B cell (primary cell): ENCODE measurements at regions not wholly inside any gene's neighbourhood (a gene's known extent, or its start where the extent isn't known, plus 50 kb on each side); places are given as distances from the start of the nearest gene placed in this dataset.

Experiments
- ATAC-seq: fragments of 200-7000 bp; cut with Tn5 transposase; one replicate; pipeline ENCODE4 v1.10.0; 2021; ENCODE audit warnings: low read depth, mild to moderate bottlenecking, moderate number of reproducible peaks, moderate library complexity
- CTCF ChIA-PET: fragments of 350-600 bp; sonication (Branson Sonifier 250); formaldehyde crosslinking; loops from one replicate; lab custom pipeline; 2021; ENCODE audit warnings: antibody characterized with exemption, inconsistent platforms; lab: Charles Lee
- POLR2A ChIA-PET: fragments of 350-600 bp; sonication (Branson Sonifier 250); formaldehyde crosslinking; loops from one replicate; lab custom pipeline; 2021; ENCODE audit warnings: antibody characterized with exemption; lab: Charles Lee
- DNase-seq: peaks from one replicate; pipeline ENCODE4 v3.0.0; 2013
- H2AFZ ChIP-seq: 2 replicates; pipeline ENCODE4 v1.6.1; 2012; ENCODE audit warnings: mild to moderate bottlenecking, low read depth, low read length; ENCODE audit not compliant: insufficient read depth, poor library complexity, severe bottlenecking
- H3K27ac ChIP-seq, 2 donors: 1 replicate in 1 of 2; 2 replicates in 1 of 2; pipeline ENCODE4 v1.5.1; 2012 to 2013; ENCODE audit warnings: low read length in 2 of 2, mild to moderate bottlenecking in 2 of 2, moderate library complexity in 1 of 2
- H3K27me3 ChIP-seq, 4 experiments: fragments of 200-600 bp in 1 of 4; sonication (generic) in 1 of 4; replicated peaks in 1 of 4; 1 replicate in 2 of 4; 2 replicates in 2 of 4; pipeline versions ENCODE4 v1.6.1 to v1.7.0; 2013 to 2016; ENCODE audit warnings: low read length in 3 of 4, mild to moderate bottlenecking in 2 of 4, mixed read lengths in 1 of 4, moderate library complexity in 1 of 4; ENCODE audit not compliant: insufficient read depth in 4 of 4, control insufficient read depth in 3 of 4; ENCODE audit errors: control extremely low read depth in 1 of 4
- H3K36me3 ChIP-seq, 2 experiments: replicated peaks in 1 of 2; 1 replicate in 1 of 2; 2 replicates in 1 of 2; pipeline versions ENCODE4 v1.6.1 to v1.7.1; 2013; ENCODE audit warnings: low read length in 1 of 2; ENCODE audit not compliant: insufficient read depth in 2 of 2, control insufficient read depth in 1 of 2; ENCODE audit errors: control extremely low read depth in 1 of 2, extremely low read depth in 1 of 2
- H3K4me1 ChIP-seq, 2 donors: fragments of 200-600 bp in 1 of 2; sonication (generic) in 1 of 2; 1 replicate in 1 of 2; 2 replicates in 1 of 2; pipeline versions ENCODE4 v1.5.1 to v1.6.1; 2013 to 2017; ENCODE audit warnings: low read length in 2 of 2; ENCODE audit not compliant: control insufficient read depth in 2 of 2, insufficient read depth in 2 of 2
- H3K4me2 ChIP-seq: replicated peaks from 2 replicates; pipeline ENCODE3; 2012; ENCODE audit warnings: mild to moderate bottlenecking, low read depth, low read length; ENCODE audit not compliant: poor library complexity, severe bottlenecking
- H3K4me3 ChIP-seq, 5 experiments: fragments of 200-600 bp in 1 of 5; sonication (generic) in 1 of 5; 1 replicate in 3 of 5; 2 replicates in 2 of 5; pipeline versions ENCODE4 v1.5.1 to v1.7.0; 2011 to 2016; ENCODE audit warnings: low read length in 4 of 5, mild to moderate bottlenecking in 4 of 5, low read depth in 2 of 5, control low read depth in 1 of 5, moderate library complexity in 1 of 5; ENCODE audit not compliant: insufficient read depth in 1 of 5; ENCODE audit errors: control extremely low read depth in 1 of 5, extremely low read depth in 1 of 5
- H3K79me2 ChIP-seq: fragments of 200-600 bp; sonication (generic); one replicate; pipeline ENCODE4 v1.6.0; 2016; ENCODE audit warnings: low read length; ENCODE audit not compliant: control insufficient read depth, insufficient read depth
- H3K9ac ChIP-seq: fragments of 200-600 bp; sonication (generic); 2 replicates; pipeline ENCODE4 v1.6.1; 2017; ENCODE audit warnings: mild to moderate bottlenecking, low read length, moderate library complexity
- H3K9me3 ChIP-seq, 3 donors: one replicate each; pipeline versions ENCODE4 v1.6.1 to v1.7.1; 2013; ENCODE audit warnings: low read length in 2 of 3; ENCODE audit not compliant: control insufficient read depth in 2 of 3, insufficient read depth in 1 of 3; ENCODE audit errors: control extremely low read depth in 1 of 3
- H4K20me1 ChIP-seq: 2 replicates; pipeline ENCODE4 v1.6.0; 2012; ENCODE audit warnings: mild to moderate bottlenecking, low read length; ENCODE audit not compliant: insufficient read depth, control insufficient read depth, poor library complexity, severe bottlenecking
- H3K27ac Mint-ChIP-seq: one replicate; pipeline ENCODE4 v1.8.0; 2021; ENCODE audit warnings: mixed read lengths
- H3K27me3 Mint-ChIP-seq: one replicate; pipeline ENCODE4 v1.8.0; 2021; ENCODE audit warnings: mixed read lengths
- H3K4me1 Mint-ChIP-seq: one replicate; pipeline ENCODE4 v1.8.0; 2021; ENCODE audit warnings: mixed read lengths
- H3K4me3 Mint-ChIP-seq: one replicate; pipeline ENCODE4 v1.8.0; 2021; ENCODE audit warnings: mixed read lengths
- H3K9me3 Mint-ChIP-seq: one replicate; pipeline ENCODE4 v1.8.0; 2022; ENCODE audit warnings: mixed read lengths; ENCODE audit not compliant: insufficient read depth
- CTCF ChIP-seq: fragments of 200-600 bp; IDR thresholded peaks from one replicate; pipeline ENCODE4 v1.8.0; 2022; ENCODE audit warnings: antibody characterized with exemption, mild to moderate bottlenecking
- EZH2 ChIP-seq: IDR thresholded peaks from 2 replicates; pipeline ENCODE4 v1.6.1; 2012; ENCODE audit warnings: borderline replicate concordance, low read depth, mild to moderate bottlenecking, moderate library complexity, low read length; ENCODE audit not compliant: insufficient read depth, poor library complexity, severe bottlenecking
- WGBS: methylation state at CpG from one replicate; pipeline ENCODE4 v1.1.5; 2013; ENCODE audit warnings: missing lambda C conversion rate; ENCODE audit not compliant: insufficient coverage; 5-methylcytosine and 5-hydroxymethylcytosine counted together
- intact Hi-C: fragments of 100-400 bp; cut with micrococcal nuclease; formaldehyde crosslinking; loops from one replicate; pipeline ENCODE4 v1.10.0; 2022

- H3K4me3 Mint-ChIP-seq = no peak overlapping the region
- H3K4me1 ChIP-seq = no peaks in the 10 kb centered on the region
- no peak overlapping the region for H3K4me3 ChIP-seq
- H2AFZ ChIP-seq = no peak overlapping the region
- no peak overlapping the region for H3K9ac ChIP-seq
- no peak overlapping the region for H3K27ac Mint-ChIP-seq
- ATAC-seq = no peak
- intact Hi-C loops = no loop called here
- H3K4me1 Mint-ChIP-seq = no peaks in the 10 kb centered on the region
- peaks cover 34% of the 10 kb centered on the region for H3K27me3 Mint-ChIP-seq
- ChIA-PET POLR2A (no interaction called here), CTCF (no interaction called here)
- H3K4me2 ChIP-seq = no peak overlapping the region
- peaks cover 0 to 6% (median 0%) of the 10 kb centered on the region in 4 experiments for H3K27me3 ChIP-seq
- no peak for DNase-seq
- H3K9me3 Mint-ChIP-seq = peaks cover 2% of the 10 kb centered on the region
- 83% methylated on average over 1 of the region's 5 CpGs for WGBS
- H3K27ac ChIP-seq = no peak overlapping the region
- TF ChIP-seq EZH2 (no peak), CTCF (no peak)
- H3K79me2 ChIP-seq = no peaks in the 10 kb centered on the region
- H3K9me3 ChIP-seq = no peaks in the 10 kb centered on the region
- no peaks in the 10 kb centered on the region for H3K36me3 ChIP-seq
- no peaks in the 10 kb centered on the region for H4K20me1 ChIP-seq
Measured at GRCh38 chr16:9658586-9658985, 523.6 kb downstream of the GRIN2A start.

- Histone ChIP-seq H3K27me3 (peaks cover 0 to 2% (median 0%) of the 10 kb centered on the region in 4 experiments), H3K9ac (no peak overlapping the region), H3K27ac (no peak overlapping the region), H3K4me3 (no peak overlapping the region), H3K36me3 (no peaks in the 10 kb centered on the region), H4K20me1 (no peaks in the 10 kb centered on the region), H3K4me1 (no peaks in the 10 kb centered on the region), H3K4me2 (no peak overlapping the region), H3K9me3 (no peaks in the 10 kb centered on the region), H2AFZ (no peak overlapping the region), H3K79me2 (no peaks in the 10 kb centered on the region)
- ChIA-PET POLR2A (no interaction called here), CTCF (interaction anchor here (1.2 kb wide), 1 partner anchor 13 kb away, joined by 3 read pairs; no protein-coding TSS in a partner anchor)
- DNase-seq (no peak), ATAC-seq (no peak)
- H3K9me3 Mint-ChIP-seq = peaks cover 2% of the 10 kb centered on the region
- intact Hi-C loops = no loop called here
- H3K27ac Mint-ChIP-seq = no peak overlapping the region
- TF ChIP-seq CTCF (no peak), EZH2 (no peak)
- WGBS = 67% methylated on average over 2 of the region's 6 CpGs
- no peaks in the 10 kb centered on the region for H3K4me1 Mint-ChIP-seq
- no peak overlapping the region for H3K4me3 Mint-ChIP-seq
- H3K27me3 Mint-ChIP-seq = peaks cover 31% of the 10 kb centered on the region
Measured at GRCh38 chr16:9660898-9661297, 521.3 kb downstream of the GRIN2A start.
